Fibroblast of mammary gland (primary cell): ENCODE measurements at regions not wholly inside any gene's neighbourhood (a gene's known extent, or its start where the extent isn't known, plus 50 kb on each side); places are given as distances from the start of the nearest gene placed in this dataset.

Experiments used
- DNase-seq: peaks from one replicate; pipeline ENCODE4 v3.0.0-alpha.2; 2010; ENCODE audit warnings: low read depth
- H3K4me3 ChIP-seq: 2 replicates; pipeline ENCODE4 v1.5.1; 2011; ENCODE audit warnings: low read depth, mild to moderate bottlenecking, low read length, moderate library complexity; ENCODE audit not compliant: control insufficient read depth
- TF ChIP-seq, protein P1 (sequence below): conservative IDR thresholded peaks from 2 replicates; pipeline ENCODE4 v1.5.1; 2011; ENCODE audit warnings: low read depth, low read length, inconsistent platforms; ENCODE audit not compliant: control insufficient read depth, insufficient read depth

DNA sequence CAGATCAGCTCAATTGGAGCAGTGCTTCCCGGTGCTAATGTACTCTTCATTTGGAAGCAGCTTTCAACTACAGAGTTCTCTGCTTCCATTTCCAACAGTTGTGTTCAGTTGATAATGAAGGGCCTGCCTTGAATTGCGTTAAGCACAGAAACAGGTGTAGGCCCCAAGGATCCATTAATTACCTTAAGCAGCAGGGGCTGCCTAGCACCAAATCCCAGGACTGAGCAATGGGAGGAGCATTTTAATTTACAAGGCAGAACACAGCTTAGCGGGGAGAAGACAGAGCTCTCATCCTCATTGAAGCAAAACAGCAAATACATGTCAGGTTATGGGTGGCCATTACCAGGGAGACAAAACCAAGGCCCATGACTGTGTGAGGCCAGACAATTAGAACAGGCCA is 349.6 kb downstream of the TFEC start:
- H3K4me3 ChIP-seq, result no peak overlapping the region
- TF ChIP-seq, protein P1, sequence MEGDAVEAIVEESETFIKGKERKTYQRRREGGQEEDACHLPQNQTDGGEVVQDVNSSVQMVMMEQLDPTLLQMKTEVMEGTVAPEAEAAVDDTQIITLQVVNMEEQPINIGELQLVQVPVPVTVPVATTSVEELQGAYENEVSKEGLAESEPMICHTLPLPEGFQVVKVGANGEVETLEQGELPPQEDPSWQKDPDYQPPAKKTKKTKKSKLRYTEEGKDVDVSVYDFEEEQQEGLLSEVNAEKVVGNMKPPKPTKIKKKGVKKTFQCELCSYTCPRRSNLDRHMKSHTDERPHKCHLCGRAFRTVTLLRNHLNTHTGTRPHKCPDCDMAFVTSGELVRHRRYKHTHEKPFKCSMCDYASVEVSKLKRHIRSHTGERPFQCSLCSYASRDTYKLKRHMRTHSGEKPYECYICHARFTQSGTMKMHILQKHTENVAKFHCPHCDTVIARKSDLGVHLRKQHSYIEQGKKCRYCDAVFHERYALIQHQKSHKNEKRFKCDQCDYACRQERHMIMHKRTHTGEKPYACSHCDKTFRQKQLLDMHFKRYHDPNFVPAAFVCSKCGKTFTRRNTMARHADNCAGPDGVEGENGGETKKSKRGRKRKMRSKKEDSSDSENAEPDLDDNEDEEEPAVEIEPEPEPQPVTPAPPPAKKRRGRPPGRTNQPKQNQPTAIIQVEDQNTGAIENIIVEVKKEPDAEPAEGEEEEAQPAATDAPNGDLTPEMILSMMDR, result no peak
- no peak for DNase-seq

DNA sequence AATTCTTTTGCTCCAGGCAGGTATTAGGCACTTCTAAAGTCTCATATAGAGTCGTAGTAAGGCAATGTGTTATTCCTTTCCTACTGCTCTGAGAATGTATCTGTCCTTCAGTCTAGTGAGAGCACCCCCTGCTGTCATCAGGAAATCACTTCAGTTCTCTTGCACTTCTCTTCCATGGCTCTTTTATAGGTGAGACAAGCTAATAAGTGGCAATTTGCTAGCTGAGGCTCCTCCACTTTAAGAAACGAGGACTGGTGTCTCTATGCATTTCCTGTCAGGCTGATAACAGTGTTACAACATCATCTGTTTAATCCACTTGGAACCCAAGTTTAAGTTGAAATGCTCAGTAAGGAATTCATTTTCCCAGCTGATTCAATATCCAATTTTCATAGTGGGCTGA is 350.6 kb downstream of the TFEC start:
- no peak overlapping the region for H3K4me3 ChIP-seq
- TF ChIP-seq, protein P1, result peak; percentile 65
- DNase-seq, result peak; percentile 66

DNA sequence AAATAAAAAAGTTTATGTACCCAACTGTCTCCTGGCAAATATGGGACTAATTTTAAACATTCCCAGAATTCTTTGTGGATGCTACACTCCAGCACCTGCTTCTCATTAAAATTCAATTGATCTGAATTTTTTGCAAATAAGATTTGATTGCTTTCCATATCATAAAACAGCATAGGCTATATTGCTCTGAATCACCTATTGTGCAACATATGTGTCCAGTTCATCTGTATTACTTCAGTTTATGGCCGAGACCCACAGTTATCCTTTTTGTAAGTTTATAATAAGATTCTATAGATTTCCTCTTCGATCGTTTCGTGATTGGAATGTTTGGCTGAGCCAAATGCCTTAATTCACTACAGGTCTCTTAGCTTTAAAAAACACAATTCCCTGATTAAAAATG is 351.1 kb downstream of the TFEC start:
- H3K4me3 ChIP-seq, result no peak overlapping the region
- TF ChIP-seq, protein P1, result no peak
- no peak for DNase-seq

DNA sequence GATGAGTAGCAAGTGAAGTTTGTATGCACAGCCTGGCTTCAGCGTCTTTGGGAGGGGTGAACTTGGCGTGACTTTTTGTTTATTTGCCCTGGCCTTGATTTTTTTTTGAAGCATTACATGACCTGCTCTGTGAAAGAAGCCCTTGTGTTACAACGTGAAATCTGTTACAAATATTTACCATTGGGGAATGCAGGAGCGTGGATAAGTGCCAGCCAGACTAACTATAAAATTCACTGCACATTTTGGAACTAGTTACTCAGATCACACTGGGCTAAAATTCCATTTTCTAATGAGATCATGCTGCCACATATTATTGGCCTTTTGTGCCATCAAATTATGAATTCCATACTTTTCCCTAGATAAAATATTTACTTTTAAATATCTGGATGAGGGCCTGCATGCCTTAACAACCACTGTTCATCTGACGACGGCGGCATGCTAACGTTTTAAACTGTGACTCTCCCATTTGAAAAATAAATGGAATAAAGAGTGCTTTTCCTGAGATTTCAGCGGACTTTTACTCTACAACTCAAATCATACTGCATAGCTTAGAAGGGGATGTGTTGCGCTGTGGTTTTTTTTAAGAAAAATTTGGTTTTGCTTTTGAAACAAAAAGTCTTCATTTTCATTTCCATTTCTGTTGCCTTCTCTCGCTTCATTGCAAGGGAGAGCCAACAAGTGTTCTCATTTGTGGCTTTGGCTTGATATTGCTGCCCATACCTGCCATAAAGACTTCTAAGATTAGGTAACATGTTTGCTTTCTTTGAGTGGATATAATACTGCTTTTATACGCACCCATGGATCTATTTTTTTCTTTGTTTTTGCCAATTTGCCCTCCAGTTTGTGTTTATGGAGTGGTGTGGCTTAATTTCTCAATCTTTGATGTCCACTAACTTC is 352.2 kb downstream of the TFEC start:
- DNase-seq, result peak; percentile 19
- TF ChIP-seq, protein P1, result no peak

DNA sequence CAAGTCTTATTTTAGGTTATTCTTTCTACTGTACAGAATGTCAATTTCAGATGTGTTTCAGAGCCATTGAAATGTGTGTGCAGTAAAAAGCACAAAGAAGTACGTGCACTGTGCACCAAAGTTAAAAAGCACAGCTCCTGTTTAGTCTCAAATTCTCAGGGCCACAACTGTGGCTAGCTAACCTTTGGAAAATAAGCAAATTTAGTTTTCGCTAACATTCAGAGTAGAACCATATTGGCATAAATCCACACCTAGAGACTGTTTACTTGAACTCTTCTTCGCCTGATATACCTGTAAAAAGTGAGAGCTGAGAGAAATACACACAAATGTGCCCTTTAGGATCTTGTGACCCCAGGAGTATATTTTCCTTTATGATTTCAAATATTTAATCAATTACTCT is 353.9 kb downstream of the TFEC start:
- TF ChIP-seq, protein P1, result no peak

More for the DNA sequence above, 352.2 kb downstream of the TFEC start:
- no peak overlapping the region for H3K4me3 ChIP-seq

DNA sequence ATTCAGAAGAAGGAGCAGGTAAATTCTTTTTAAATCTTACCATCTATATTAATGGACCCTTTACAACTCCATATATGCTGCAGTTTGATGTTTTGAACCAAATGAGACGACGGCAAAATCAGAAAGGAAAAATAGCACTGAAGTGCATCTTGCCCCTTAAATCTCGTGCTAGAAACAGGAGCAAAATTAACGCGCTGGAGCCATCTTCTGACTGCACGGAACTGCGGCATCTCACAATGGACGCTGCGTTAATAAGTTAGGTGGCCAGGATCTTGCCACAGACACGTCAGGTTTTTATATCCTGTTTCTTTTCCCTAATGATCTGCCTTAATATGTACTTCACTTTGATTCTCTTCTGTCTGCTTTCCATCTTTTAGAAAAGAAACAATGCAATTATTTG is 354.5 kb downstream of the TFEC start:
- TF ChIP-seq, protein P1, result peak; percentile 31
- H3K4me3 ChIP-seq, result no peak overlapping the region
- DNase-seq, result peak; percentile 45

More for the DNA sequence above, 353.9 kb downstream of the TFEC start:
- DNase-seq, result no peak
- no peak overlapping the region for H3K4me3 ChIP-seq
